ENCODE measurements at regions not wholly inside any gene's neighbourhood (a gene's known extent, or its start where the extent isn't known, plus 50 kb on each side); places are given as distances from the start of the nearest gene placed in this dataset.

DNA sequence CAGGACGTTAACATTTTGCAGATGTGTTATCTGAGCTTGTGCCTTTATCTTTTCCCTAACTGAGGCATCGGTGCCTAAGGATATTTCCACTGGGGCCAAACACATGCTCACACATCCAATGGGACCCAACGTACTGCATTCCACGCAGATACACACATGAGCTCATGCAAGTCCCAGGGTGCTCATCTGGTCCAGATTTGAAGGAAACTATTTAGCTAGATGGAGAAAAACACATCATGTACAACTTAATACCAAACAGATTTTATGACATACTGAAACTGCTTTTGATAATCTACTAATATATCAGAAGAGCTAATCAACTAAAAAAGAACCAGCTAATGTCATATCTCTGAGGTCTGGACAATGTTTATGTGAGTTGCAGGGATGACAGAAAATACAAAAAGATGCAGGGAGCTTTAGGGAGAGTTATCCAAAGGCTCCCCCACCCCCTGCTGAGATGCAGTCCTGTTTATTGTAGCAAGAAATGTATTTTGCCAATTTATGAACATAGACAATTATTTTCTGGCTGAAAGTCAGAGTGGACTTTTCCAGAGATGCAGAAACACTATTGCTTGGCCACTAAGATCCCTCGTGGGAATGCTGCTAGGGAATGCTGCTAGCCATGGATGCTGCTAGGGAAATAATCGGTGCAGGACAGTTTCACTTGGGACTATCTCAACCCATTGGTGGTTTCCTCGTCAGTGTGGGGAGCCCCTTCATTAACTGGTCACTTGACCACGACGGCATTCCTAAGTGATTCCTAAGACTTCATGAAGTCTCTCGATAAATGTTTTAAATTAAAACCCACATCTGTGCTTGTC lies 172.8 kb downstream of the SMIM20 start:
- no peak for TF ChIP-seq POLR2A (IDR thresholded peaks at IDR 0.05)
- TF ChIP-seq, protein P1, sequence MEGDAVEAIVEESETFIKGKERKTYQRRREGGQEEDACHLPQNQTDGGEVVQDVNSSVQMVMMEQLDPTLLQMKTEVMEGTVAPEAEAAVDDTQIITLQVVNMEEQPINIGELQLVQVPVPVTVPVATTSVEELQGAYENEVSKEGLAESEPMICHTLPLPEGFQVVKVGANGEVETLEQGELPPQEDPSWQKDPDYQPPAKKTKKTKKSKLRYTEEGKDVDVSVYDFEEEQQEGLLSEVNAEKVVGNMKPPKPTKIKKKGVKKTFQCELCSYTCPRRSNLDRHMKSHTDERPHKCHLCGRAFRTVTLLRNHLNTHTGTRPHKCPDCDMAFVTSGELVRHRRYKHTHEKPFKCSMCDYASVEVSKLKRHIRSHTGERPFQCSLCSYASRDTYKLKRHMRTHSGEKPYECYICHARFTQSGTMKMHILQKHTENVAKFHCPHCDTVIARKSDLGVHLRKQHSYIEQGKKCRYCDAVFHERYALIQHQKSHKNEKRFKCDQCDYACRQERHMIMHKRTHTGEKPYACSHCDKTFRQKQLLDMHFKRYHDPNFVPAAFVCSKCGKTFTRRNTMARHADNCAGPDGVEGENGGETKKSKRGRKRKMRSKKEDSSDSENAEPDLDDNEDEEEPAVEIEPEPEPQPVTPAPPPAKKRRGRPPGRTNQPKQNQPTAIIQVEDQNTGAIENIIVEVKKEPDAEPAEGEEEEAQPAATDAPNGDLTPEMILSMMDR (IDR thresholded peaks at IDR 0.05), result no peak
- intact Hi-C loops (cut with DNase I), result loop anchor here (10.0 kb wide), 3 partner anchors 228 to 328 kb away; no protein-coding TSS in a partner anchor
- 66 to 76% (median 69%) methylated on average over 10 of the region's 10 CpGs for WGBS, 4 donors
- no peak for DNase-seq
- Histone ChIP-seq H3K9me3 (replicated peaks in 1 of 3) (peaks cover 0 to 7% (median 0%) of the 10 kb centered on the region in 3 donors), H3K27me3 (peaks cover 6% of the 10 kb centered on the region), H3K4me1 (replicated peaks in 1 of 2) (peaks cover 0 to 13% of the 10 kb centered on the region in 2 donors), H3K27ac (no peak overlapping the region), H3K4me3 (no peak overlapping the region), H3K36me3 (replicated peaks in 1 of 2) (no peaks in the 10 kb centered on the region)

GRCh38 chr4:26088433-26088928 lies 174.5 kb downstream of the SMIM20 start:
- DNase-seq, result no peak
- Histone ChIP-seq H3K27ac (no peak overlapping the region), H3K27me3 (no peaks in the 10 kb centered on the region), H3K36me3 (replicated peaks in 1 of 2) (no peaks in the 10 kb centered on the region), H3K9me3 (replicated peaks in 1 of 3) (peaks cover 0 to 7% (median 0%) of the 10 kb centered on the region in 3 donors), H3K4me3 (no peak overlapping the region), H3K4me1 (replicated peaks in 1 of 2) (no peaks in the 10 kb centered on the region)
- 43 to 63% (median 60%) methylated on average over 4 of the region's 4 CpGs for WGBS, 4 donors
- intact Hi-C loops (cut with DNase I), result loop anchor here (10.0 kb wide), 3 partner anchors 226 to 326 kb away; no protein-coding TSS in a partner anchor
- TF ChIP-seq, protein P1 (IDR thresholded peaks at IDR 0.05), result no peak
- TF ChIP-seq POLR2A (IDR thresholded peaks at IDR 0.05), result no peak

- Histone ChIP-seq H3K27ac (no peak overlapping the region), H3K36me3 (replicated peaks in 1 of 2) (no peaks in the 10 kb centered on the region), H3K9me3 (replicated peaks in 1 of 3) (peaks cover 0 to 7% (median 0%) of the 10 kb centered on the region in 3 donors), H3K4me3 (no peak overlapping the region), H3K27me3 (no peaks in the 10 kb centered on the region), H3K4me1 (replicated peaks in 1 of 2) (no peaks in the 10 kb centered on the region)
- WGBS, 4 donors, result 70 to 76% (median 74%) methylated on average over 3 of the region's 3 CpGs
- DNase-seq, result no peak
- intact Hi-C loops (cut with DNase I), result no loop called here
- TF ChIP-seq, protein P1 (IDR thresholded peaks at IDR 0.05), result no peak
- TF ChIP-seq POLR2A (IDR thresholded peaks at IDR 0.05), result no peak
Measured at GRCh38 chr4:26093551-26093950, 179.5 kb downstream of the SMIM20 start.

- Histone ChIP-seq H3K36me3 (replicated peaks in 1 of 2) (no peaks in the 10 kb centered on the region), H3K4me1 (replicated peaks in 1 of 2) (no peaks in the 10 kb centered on the region), H3K27me3 (no peaks in the 10 kb centered on the region), H3K4me3 (no peak overlapping the region), H3K9me3 (replicated peaks in 1 of 3) (peaks cover 0 to 7% (median 0%) of the 10 kb centered on the region in 3 donors), H3K27ac (no peak overlapping the region)
- intact Hi-C loops (cut with DNase I), result no loop called here
- DNase-seq, result no peak
- 64 to 75% (median 70%) methylated on average over 2 of the region's 2 CpGs for WGBS, 4 donors
- TF ChIP-seq POLR2A (IDR thresholded peaks at IDR 0.05), result no peak
- TF ChIP-seq, protein P1 (IDR thresholded peaks at IDR 0.05), result no peak
Measured at GRCh38 chr4:26094076-26094475, 180.1 kb downstream of the SMIM20 start.
